ENCODE measurements at regions not wholly inside any gene's neighbourhood (a gene's known extent, or its start where the extent isn't known, plus 50 kb on each side); places are given as distances from the start of the nearest gene placed in this dataset.

- TF ChIP-seq POLR2A (IDR thresholded peaks at IDR 0.05; ENCODE audit: low read depth, low read length) (no peak), CEBPB (IDR thresholded peaks at IDR 0.05; ENCODE audit: low read depth, low read length) (no peak), MAFK (IDR thresholded peaks at IDR 0.05; ENCODE audit: low read depth, low read length) (no peak), CTCF (conservative IDR thresholded peaks at IDR 0.05; ENCODE audit: low read depth, low read length) (no peak), USF2 (IDR thresholded peaks at IDR 0.05; ENCODE audit: low read depth, low read length) (no peak), RAD21 (IDR thresholded peaks at IDR 0.05; ENCODE audit: low read length) (no peak), SMC3 (IDR thresholded peaks at IDR 0.05; ENCODE audit: low read depth, low read length) (no peak), MAZ (IDR thresholded peaks at IDR 0.05; ENCODE audit: borderline replicate concordance, low read depth, low read length) (no peak), MXI1 (IDR thresholded peaks at IDR 0.05; ENCODE audit: borderline replicate concordance, low read depth, low read length) (no peak), FOS (IDR thresholded peaks at IDR 0.05; ENCODE audit: low read depth, low read length) (no peak), CHD1 (IDR thresholded peaks at IDR 0.05; ENCODE audit: low read depth, low read length) (no peak), RFX5 (IDR thresholded peaks at IDR 0.05; ENCODE audit: low read depth, low read length) (no peak), RCOR1 (IDR thresholded peaks at IDR 0.05; ENCODE audit: insufficient replicate concordance, low read length) (no peak), BHLHE40 (IDR thresholded peaks at IDR 0.05; ENCODE audit: low read depth, low read length) (no peak)
Measured at GRCh38 chr1:185375583-185375982, 58.5 kb upstream of the IVNS1ABP start.

Measured in IMR-90 (cell line).